GM19452 (cell line): ENCODE measurements at regions not wholly inside any gene's neighbourhood (a gene's known extent, or its start where the extent isn't known, plus 50 kb on each side); places are given as distances from the start of the nearest gene placed in this dataset.
"Not testable (repeated sequence)": the region's sequence is repeated elsewhere in the genome, so short reads cannot be mapped to it uniquely, and the experiment has no call there.

ENCODE experiments used
- ATAC-seq: cut with Tn5 transposase; IDR thresholded peaks from one replicate; pipeline ENCODE4 v1.9.1; 2021; ENCODE audit not compliant: unreplicated experiment

DNA sequence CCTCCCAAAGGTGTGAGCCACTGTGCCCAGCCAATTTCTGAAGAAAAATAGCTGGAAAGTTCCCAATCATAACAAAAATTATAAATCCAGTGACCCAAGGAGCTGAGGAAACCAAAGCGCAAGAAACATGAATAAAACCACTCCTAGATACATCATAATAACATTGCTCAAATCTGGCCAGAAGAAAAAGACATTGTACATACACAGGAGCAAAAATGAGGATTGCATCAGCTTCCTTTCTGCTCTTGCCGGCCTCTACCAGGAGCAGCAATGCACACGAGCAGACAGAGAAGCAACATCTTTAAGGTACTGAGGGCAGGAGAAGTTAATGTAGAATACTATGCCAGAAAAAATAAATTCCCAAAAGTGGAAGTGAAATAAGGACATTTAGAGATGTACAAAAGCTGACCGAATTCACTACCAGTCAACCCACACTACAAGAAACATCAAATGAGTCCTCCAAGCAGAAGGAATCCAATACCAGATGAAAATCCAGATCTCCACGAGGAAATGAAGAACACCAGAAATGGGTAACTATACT is 127.0 kb upstream of the NBPF11 start:
- ATAC-seq: not testable (repeated sequence)

GRCh38 chr1:148277865-148278279 is 125.8 kb upstream of the NBPF11 start:
- not testable (repeated sequence) for ATAC-seq

- ATAC-seq: not testable (repeated sequence)
These were observed 115.0 kb upstream of the NBPF11 start for GRCh38 chr1:148267066-148267465.

- ATAC-seq: no peak
These were observed 112.5 kb upstream of the NBPF11 start for GRCh38 chr1:148264374-148265276.

GRCh38 chr1:148263906-148264255 is 111.8 kb upstream of the NBPF11 start:
- ATAC-seq: no peak

DNA sequence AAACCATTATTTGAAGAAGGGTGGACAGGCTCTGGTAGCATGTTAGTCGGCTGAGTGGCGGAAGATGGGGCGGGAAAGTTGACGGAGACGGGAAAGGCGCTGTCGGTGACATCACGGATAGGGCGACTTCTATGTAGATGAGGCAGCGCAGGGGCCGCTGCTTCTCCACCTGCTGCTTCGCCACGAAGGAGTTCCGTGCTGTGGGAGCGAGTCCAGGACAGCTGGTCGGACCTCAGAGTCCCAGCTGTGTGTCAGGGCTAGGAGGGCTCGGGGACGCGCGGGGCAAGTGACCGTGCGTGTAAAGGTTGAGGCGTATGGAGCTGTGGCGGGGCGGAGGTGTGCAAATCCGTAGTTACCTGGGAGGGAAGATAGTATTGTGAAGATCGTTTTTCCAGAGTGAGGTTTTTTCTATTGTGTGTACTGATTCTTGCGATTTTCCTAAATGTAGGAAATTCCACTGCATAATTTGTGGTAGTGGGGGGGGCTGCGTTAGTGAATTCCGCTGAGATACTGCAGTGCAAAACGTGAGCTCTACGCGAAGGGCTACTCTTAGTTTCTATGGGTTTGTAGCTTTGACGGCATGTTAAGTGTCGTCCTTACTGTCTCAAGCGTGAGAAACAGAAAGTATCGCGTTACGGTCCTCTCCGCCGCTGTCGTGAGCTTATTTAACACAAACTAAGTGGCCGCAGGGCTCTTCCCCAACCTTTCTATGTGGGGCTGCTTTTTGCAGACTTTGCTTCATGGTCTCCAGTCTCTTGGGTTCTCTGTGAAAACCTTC is 111.2 kb upstream of the NBPF11 start:
- peak; percentile 69 for ATAC-seq

DNA sequence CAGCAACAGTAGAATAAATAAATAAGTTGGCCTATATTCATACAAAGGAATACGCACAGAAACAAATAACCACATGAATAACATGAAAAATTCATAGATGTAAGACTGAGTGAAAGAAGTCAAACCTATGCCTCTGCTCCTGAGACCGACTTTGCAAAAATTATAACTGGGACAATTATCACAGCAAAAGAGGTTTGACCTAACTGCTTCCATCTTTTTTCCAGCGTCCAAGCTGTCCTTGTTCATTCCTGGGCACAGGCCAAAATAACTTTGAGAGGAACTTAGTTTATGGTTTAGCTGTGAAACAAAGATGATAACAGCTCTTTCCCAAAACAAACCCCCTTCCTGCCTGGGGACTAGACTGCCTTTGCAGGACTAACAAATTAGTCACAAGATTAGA is 109.6 kb upstream of the NBPF11 start:
- not testable (repeated sequence) for ATAC-seq

- not testable (repeated sequence) for ATAC-seq
These were observed 105.8 kb upstream of the NBPF11 start for GRCh38 chr1:148257886-148258285.

DNA sequence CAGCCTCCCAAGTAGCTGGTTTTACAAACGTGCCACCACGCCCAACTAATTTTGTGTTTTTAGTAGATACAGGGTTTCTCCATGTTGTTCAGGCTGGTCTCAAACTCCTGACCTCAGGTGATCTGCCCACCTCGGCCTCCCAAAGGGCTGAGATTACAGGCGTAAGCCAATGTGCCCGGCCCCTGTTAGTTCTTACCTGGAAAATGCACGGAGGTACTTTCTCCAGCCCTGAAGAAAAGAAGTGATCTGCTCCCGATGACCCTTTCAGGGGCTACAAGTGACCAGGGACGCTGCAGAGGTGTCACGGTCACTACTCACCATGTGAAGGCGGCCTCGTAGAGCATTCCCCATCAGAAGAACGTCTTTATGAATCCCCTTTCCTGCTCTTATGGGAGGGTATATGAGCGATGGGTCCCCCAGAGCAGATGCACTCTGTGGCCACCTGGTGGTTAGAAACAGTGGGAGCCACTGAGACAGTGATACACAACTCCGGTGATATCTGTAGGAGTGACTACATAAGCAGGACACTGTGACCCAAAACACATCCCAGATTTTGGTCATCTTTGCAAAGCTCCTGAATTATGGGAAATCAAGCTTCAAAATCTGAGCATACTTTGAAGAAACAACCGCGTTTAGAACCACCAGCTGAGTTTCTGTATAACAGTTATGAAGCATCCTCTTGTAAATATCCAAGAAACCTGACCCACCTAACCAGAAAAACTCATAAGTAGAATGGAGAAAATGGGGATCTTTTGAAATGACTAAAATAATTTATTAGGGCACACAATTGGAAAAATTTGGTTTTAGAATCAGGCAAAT is 102.7 kb upstream of the NBPF11 start:
- ATAC-seq: not testable (repeated sequence)

DNA sequence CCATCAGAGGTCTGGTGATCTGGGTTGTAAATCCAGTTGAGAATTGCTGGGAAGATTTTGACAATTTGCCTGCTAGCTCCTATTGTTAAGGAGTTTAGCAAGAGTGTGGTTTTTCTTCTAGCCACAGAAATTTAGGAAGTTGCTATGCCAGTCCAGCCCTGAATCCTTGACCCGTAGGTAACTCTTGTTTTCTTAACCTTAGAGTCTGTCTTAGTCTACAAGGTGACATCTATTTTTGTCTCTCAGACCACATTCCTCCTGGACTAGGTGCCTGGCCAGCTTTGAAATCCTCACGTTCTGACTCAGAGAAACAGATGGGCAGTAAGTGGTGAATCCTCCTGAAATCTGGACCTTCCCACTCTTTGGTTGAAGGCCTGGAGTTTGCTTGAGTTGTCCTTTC is 101.7 kb upstream of the NBPF11 start:
- ATAC-seq: not testable (repeated sequence)

GRCh38 chr1:148248798-148249197 is 96.7 kb upstream of the NBPF11 start:
- not testable (repeated sequence) for ATAC-seq

- not testable (repeated sequence) for ATAC-seq
These were observed 94.3 kb upstream of the NBPF11 start for GRCh38 chr1:148246258-148246861.

- ATAC-seq: not testable (repeated sequence)
These were observed 93.8 kb upstream of the NBPF11 start for GRCh38 chr1:148245843-148246242.

DNA sequence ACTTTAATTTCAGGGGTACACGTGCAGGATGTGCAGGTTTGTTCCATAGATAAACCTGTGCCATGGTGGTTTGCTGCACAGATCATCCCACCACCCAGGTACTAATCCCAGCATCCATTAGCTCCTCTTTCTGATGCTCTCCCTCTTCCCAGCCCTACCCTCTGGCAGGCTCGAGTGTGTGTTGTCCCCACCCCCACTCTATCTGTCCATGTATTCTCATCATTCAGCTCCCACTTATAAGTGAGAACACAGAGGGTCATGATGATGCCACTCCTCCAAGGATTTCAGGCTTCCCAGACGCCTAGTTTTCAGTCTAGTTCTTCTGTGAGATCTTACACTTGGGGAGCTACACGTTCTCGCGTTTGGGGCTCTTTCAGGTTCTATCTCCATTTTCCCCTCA is 93.4 kb upstream of the NBPF11 start:
- ATAC-seq: not testable (repeated sequence)

- ATAC-seq: not testable (repeated sequence)
These were observed 81.2 kb upstream of the NBPF11 start for GRCh38 chr1:148233250-148233649.

DNA sequence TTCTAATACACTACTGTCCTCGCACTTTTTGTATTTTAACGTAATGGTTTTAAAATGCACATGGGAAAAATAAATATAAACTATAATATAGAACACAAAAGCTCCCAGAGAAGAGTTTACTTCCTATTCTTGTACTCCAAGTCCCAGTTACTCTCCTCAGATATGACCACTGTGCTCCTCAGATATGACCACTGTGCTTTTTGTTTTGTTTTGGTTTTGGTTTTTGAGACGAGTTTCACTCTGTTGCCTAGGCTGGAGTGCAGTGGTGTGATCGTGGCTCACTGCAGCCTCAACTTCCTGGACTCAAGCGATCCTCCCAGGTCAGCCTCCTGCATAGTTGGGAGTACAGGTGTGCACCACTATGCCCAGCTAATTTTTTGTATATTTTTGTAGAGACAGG is 76.8 kb upstream of the NBPF11 start:
- ATAC-seq: not testable (repeated sequence)

DNA sequence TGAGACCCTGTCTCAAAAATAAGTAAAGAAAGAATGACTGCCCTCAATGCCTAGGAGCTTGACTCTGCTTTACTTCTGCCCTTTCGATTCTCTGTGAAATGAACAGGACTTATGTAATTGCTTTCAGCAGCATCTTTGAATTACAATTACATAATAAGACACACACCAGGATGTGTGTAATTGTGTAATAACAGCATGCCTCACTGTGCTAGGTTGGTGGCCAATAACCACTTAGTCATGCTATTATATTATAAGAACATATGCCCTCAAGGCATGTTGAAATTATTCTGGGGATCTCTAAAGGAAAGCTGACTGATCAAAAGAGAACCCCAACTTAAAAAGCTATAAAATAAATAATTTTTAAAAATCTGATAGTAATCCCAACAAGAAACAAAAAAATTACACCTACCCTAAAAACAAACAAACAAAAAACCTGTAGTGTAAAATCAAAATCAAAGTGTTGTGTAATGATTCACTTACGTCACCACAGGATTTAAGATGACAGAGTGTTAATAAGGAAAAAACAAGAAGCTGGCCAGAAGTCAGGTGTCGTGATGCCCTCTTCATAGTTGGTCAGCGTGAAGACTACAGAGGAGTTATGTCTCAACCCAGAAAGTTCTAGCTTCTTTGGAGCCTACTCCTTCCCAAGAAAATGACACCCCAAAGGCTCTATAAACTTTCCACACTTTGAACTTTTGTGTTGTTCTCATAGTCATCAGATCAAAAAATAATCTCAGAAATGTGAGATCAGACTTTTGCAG is 70.5 kb upstream of the NBPF11 start:
- ATAC-seq: not testable (repeated sequence)

GRCh38 chr1:148221593-148221992 is 69.5 kb upstream of the NBPF11 start:
- ATAC-seq: not testable (repeated sequence)

- ATAC-seq: not testable (repeated sequence)
These were observed 67.1 kb upstream of the NBPF11 start for GRCh38 chr1:148219229-148219628.

- not testable (repeated sequence) for ATAC-seq
These were observed 59.1 kb upstream of the NBPF11 start for GRCh38 chr1:148211191-148211590.
